DMS 273 (cell line): ENCODE measurements at regions not wholly inside any gene's neighbourhood (a gene's known extent, or its start where the extent isn't known, plus 50 kb on each side); places are given as distances from the start of the nearest gene placed in this dataset.
"Not testable (repeated sequence)": the region's sequence is repeated elsewhere in the genome, so short reads cannot be mapped to it uniquely, and the experiment has no call there.

Experiments
- DNase-seq: peaks from one replicate; lab custom pipeline; 2025; ENCODE audit not compliant: unreplicated experiment; lab: John Stamatoyannopoulos, UW

- no peak for DNase-seq
Observed at GRCh38 chr2:183892315-183892941, 705.9 kb upstream of the ZNF804A start.

- DNase-seq, result no peak
Observed at GRCh38 chr2:183898641-183899040, 699.7 kb upstream of the ZNF804A start.

GRCh38 chr2:183901931-183902330 lies 696.4 kb upstream of the ZNF804A start:
- no peak for DNase-seq

GRCh38 chr2:183903026-183903425 lies 695.3 kb upstream of the ZNF804A start:
- DNase-seq, result no peak

DNA sequence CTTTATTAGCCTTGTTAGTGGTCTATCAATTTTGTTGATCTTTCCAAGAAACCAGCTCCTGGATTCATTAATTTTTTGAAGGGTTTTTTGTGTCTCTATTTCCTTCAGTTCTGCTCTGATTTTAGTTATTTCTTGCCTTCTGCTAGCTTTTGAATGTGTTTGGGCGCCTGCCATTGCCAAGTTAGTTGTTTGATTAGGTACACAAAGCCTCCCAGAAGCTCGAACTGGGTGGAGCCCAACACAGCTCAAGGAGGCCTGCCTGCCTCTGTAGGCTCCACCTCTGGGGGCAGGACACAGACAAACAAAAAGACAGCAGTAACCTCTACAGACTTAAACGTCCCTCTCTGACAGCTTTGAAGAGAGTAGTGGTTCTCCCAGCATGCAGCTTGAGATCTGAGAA lies 682.3 kb upstream of the ZNF804A start:
- not testable (repeated sequence) for DNase-seq

GRCh38 chr2:183919167-183919566 lies 679.2 kb upstream of the ZNF804A start:
- no peak for DNase-seq

GRCh38 chr2:183919926-183920325 lies 678.4 kb upstream of the ZNF804A start:
- DNase-seq, result no peak

DNA sequence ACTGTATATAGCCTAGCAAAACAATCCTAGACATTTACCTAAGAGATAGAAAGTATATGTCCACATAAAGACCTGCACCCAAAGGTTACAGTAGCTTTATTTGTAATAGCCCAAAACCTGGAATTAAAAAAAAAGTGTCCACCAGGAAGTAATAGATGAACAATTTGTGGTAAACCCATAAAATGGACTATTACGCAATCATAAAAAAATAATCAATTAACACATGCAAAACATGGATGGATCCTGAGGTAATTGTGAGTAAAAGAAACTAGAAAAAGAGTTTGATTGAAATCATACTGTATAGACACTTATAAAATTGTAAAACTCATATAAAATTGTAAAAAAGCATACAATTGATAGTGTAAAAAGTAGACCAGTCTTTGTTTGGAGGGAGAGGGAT lies 673.0 kb upstream of the ZNF804A start:
- no peak for DNase-seq

DNA sequence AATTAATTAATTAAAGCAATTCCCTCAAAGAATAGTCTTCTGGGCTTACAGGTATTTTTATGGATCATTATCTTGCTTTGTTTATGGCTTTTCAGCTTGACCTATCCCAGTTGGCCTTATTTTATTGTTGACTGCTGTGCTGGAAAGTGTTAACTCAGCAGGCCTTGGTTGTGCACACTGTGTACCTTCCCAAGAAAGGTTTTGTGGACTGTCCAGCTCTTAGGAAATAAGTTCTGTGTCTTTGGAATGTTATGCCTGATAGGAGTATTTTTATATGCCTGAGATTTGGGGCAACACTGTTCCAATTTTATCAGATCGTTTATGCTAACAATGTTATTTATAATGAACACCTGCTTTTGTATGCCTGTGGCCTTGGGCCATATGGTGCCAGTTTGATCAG lies 671.9 kb upstream of the ZNF804A start:
- peak; percentile 16 for DNase-seq

GRCh38 chr2:183927406-183928325 lies 670.7 kb upstream of the ZNF804A start:
- no peak for DNase-seq

- DNase-seq, result peak; percentile 6
Observed at GRCh38 chr2:183935005-183935404, 663.3 kb upstream of the ZNF804A start.

GRCh38 chr2:183937220-183937619 lies 661.1 kb upstream of the ZNF804A start:
- DNase-seq, result no peak

GRCh38 chr2:183946193-183946592 lies 652.1 kb upstream of the ZNF804A start:
- DNase-seq, result no peak

- no peak for DNase-seq
Observed at GRCh38 chr2:183948861-183949260, 649.5 kb upstream of the ZNF804A start.

GRCh38 chr2:183950673-183951072 lies 647.7 kb upstream of the ZNF804A start:
- peak; percentile 73 for DNase-seq

GRCh38 chr2:183951630-183952029 lies 646.7 kb upstream of the ZNF804A start:
- DNase-seq, result no peak

DNA sequence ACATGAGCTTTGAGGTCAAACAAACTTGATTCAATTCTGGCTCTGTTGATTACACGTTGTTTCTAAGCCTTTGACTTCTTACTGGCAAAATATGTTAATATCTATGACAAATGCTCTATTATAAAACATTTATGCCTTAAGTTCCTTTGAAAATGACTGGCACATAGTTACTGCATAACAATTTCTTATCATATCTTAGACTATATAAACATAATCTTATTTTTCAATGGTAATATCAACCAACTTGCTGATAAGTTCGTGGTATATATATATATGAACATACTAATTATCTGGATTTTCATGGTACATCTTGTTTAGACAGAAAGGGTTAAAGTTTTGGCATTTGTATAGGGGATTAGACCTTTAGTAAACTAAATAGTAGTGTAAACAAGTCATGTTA lies 645.6 kb upstream of the ZNF804A start:
- DNase-seq, result no peak

DNA sequence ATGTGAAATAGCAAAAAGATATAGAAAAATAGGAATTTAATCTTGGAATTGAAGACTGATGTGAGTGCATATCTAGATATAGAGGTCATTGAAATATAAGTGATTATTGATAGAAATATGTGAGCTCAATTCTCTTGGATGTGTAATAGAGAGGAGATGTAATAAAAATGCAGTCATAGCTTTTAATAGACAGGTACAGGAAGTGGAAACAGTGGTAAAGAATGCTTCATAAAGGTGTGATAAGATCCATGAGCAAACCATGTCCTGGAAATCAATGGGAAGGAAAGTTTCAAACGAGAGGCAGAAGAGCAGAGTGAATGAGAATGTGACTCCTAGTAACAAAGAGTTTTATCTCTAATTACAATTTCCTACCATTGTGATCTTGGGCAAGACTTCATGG lies 634.7 kb upstream of the ZNF804A start:
- no peak for DNase-seq

- DNase-seq, result no peak
Observed at GRCh38 chr2:183964565-183964964, 633.8 kb upstream of the ZNF804A start.

- no peak for DNase-seq
Observed at GRCh38 chr2:183967756-183968155, 630.6 kb upstream of the ZNF804A start.

DNA sequence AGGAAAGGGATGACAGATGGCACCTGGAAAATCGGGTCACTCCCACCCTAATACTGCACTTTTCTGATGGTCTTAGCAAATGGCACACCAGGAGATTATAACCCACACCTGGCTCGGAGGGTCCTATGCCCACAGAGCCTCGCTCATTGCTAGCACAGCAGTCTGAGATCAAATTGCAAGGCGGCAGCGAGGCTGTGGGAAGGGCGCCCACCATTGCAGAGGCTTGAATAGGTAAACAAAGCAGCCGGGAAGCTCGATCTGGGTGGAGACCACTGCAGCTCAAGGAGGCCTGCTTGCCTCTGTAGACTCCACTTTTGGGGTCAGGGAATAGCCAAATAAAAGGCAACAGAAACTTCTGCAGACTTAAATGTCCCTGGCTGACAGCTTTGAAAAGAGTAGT lies 622.7 kb upstream of the ZNF804A start:
- DNase-seq, result not testable (repeated sequence)

- DNase-seq, result no peak
Observed at GRCh38 chr2:183984871-183985270, 613.5 kb upstream of the ZNF804A start.
